ENCODE measurements at regions not wholly inside any gene's neighbourhood (a gene's known extent, or its start where the extent isn't known, plus 50 kb on each side); places are given as distances from the start of the nearest gene placed in this dataset.

DNA sequence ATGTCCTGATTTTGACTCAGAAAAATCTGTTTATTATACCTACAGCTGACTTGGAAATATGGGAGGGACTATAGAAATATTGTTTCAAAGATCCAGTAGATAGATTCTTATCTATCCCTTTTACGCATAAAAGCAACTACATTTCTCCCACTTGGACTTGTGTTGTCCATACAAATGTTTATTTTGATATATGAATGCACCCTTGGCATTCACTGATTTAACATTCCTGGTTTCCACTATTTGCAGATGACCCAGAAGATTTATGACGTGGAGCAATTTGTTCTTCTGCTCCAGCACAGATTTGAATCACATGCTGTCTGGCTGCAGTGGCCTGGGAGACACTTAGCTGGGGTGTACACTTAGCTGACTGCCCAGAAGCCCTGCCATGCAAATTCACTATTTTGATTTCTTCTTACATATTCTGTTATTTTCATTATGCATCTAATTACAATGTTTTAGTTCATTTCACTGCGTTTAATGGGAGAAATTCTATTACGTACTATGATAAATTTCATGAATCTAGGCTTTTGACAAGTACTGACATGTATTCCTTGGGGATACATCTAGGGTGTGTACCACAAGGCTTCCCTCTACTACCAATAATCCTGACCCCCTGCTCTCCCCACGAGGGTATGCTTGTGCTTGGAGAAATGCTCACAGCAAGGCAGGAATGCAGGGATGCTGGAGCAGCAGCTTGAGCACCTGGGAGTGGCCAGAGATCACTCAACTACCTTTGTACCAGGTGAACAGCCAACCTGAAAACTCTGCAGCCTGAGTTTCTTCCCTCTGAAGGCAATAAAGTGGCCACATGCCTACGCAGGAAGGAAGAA, 223.6 kb upstream of the TBL1XR1 start:
- TF ChIP-seq POLR2AphosphoS5 (IDR thresholded peaks at IDR 0.05; ENCODE audit: low read depth, low read length) (no peak), SIN3A (IDR thresholded peaks at IDR 0.05; ENCODE audit: borderline replicate concordance, insufficient read depth, low read length) (no peak), TAF1 (IDR thresholded peaks at IDR 0.05; ENCODE audit: borderline replicate concordance, insufficient read depth, low read length) (no peak)
- TF ChIP-seq, protein P1, sequence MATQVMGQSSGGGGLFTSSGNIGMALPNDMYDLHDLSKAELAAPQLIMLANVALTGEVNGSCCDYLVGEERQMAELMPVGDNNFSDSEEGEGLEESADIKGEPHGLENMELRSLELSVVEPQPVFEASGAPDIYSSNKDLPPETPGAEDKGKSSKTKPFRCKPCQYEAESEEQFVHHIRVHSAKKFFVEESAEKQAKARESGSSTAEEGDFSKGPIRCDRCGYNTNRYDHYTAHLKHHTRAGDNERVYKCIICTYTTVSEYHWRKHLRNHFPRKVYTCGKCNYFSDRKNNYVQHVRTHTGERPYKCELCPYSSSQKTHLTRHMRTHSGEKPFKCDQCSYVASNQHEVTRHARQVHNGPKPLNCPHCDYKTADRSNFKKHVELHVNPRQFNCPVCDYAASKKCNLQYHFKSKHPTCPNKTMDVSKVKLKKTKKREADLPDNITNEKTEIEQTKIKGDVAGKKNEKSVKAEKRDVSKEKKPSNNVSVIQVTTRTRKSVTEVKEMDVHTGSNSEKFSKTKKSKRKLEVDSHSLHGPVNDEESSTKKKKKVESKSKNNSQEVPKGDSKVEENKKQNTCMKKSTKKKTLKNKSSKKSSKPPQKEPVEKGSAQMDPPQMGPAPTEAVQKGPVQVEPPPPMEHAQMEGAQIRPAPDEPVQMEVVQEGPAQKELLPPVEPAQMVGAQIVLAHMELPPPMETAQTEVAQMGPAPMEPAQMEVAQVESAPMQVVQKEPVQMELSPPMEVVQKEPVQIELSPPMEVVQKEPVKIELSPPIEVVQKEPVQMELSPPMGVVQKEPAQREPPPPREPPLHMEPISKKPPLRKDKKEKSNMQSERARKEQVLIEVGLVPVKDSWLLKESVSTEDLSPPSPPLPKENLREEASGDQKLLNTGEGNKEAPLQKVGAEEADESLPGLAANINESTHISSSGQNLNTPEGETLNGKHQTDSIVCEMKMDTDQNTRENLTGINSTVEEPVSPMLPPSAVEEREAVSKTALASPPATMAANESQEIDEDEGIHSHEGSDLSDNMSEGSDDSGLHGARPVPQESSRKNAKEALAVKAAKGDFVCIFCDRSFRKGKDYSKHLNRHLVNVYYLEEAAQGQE (IDR thresholded peaks at IDR 0.05; ENCODE audit: insufficient read depth in 1 of 2, low read depth in 2 of 2, low read length in 2 of 2) = no peak
